ENCODE measurements at regions not wholly inside any gene's neighbourhood (a gene's known extent, or its start where the extent isn't known, plus 50 kb on each side); places are given as distances from the start of the nearest gene placed in this dataset.
A peak's percentile ranks its signal among the peaks of the same experiment; 100 is the strongest.
"Not testable (repeated sequence)": the region's sequence is repeated elsewhere in the genome, so short reads cannot be mapped to it uniquely, and the experiment has no call there.

DNA sequence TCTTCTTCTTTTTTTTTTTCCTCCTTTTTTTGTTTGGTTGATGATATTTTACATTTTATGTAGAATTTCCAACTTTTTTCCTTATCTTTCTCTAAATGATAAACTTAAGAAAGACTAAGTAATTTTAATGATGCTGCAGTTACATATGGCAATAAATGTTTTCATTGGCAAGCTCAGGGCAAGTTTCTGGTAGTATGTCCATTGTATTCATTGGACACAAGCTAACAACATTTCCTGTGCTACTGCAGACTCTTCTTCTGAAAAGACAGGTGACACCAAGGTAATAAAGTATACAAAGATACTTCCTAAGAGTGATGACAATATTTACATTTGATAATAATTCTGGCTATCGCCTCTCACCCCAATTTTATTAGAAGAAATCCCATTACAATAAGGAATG, 219.2 kb upstream of the NFIA start:
- Histone ChIP-seq H3K27me3 (ENCODE audit: control insufficient read depth, insufficient read depth, low read length) (no peaks in the 10 kb centered on the region), H3K9me3 (ENCODE audit: control insufficient read depth, insufficient read depth, low read length) (no peaks in the 10 kb centered on the region), H3K4me1 (ENCODE audit: control insufficient read depth, insufficient read depth, low read length) (peaks cover 22% of the 10 kb centered on the region), H3K9ac (ENCODE audit: low read depth, low read length) (no peak overlapping the region), H3K36me3 (ENCODE audit: control insufficient read depth, insufficient read depth, low read length) (no peaks in the 10 kb centered on the region), H3K4me3 (ENCODE audit: low read depth, low read length) (no peak overlapping the region)

DNA sequence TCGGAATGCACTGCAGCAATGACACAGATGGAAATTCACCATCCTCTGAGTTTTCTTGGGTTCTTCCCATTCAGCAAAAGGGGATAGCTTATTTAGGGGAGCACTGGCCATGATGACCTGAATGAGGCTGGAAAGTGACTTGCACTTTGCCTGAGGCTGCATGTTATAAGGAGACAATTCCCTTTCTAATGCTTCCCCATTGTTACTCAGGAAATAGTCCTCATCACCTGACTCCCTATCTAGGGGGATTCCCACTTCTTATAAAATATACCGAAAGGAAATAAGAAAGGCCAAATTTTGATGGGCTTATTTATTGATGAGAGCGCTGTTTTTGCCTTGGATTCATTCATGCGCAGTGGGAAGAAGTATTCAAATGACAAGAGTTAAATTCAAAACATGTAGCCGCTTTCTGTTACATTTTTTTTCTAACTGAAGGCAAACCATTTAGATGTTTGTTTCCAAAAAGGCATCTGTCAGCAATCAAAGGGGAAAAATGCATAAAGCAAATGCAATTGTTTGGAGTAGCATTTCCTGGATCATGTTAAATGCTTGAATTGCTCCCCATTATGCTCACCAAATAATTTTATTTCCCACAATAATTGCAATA, 220.3 kb upstream of the NFIA start:
- H3K4me1 ChIP-seq (ENCODE audit: control insufficient read depth, insufficient read depth, low read length), result peaks cover 17% of the 10 kb centered on the region
- H3K9ac ChIP-seq (ENCODE audit: low read depth, low read length), result no peak overlapping the region
- H3K27me3 ChIP-seq (ENCODE audit: control insufficient read depth, insufficient read depth, low read length), result no peaks in the 10 kb centered on the region
- no peak overlapping the region for H3K4me3 ChIP-seq (ENCODE audit: low read depth, low read length)
- no peaks in the 10 kb centered on the region for H3K9me3 ChIP-seq (ENCODE audit: control insufficient read depth, insufficient read depth, low read length)
- no peaks in the 10 kb centered on the region for H3K36me3 ChIP-seq (ENCODE audit: control insufficient read depth, insufficient read depth, low read length)

DNA sequence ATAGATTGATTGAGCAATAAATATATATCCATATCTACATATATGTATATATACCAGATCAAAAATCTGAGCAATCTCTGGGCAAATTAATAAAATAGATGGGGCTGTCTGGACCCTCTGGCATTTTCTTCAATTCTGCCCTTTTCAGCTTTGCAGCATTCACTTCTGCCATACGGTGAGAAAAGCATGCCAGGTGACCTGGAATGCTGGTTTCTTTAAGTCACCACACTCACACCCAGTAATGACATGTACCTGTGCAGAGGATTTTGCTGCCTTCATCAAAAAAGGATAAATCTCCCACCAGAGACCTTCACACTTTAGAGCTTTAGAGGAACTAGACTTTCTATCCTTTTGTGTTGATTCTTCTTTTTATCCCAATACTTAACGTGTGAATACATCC, 223.2 kb upstream of the NFIA start:
- no peaks in the 10 kb centered on the region for H3K36me3 ChIP-seq (ENCODE audit: control insufficient read depth, insufficient read depth, low read length)
- H3K4me1 ChIP-seq (ENCODE audit: control insufficient read depth, insufficient read depth, low read length), result peaks cover 17% of the 10 kb centered on the region
- H3K9me3 ChIP-seq (ENCODE audit: control insufficient read depth, insufficient read depth, low read length), result no peaks in the 10 kb centered on the region
- no peak overlapping the region for H3K4me3 ChIP-seq (ENCODE audit: low read depth, low read length)
- H3K9ac ChIP-seq (ENCODE audit: low read depth, low read length), result no peak overlapping the region
- H3K27me3 ChIP-seq (ENCODE audit: control insufficient read depth, insufficient read depth, low read length), result no peaks in the 10 kb centered on the region

DNA sequence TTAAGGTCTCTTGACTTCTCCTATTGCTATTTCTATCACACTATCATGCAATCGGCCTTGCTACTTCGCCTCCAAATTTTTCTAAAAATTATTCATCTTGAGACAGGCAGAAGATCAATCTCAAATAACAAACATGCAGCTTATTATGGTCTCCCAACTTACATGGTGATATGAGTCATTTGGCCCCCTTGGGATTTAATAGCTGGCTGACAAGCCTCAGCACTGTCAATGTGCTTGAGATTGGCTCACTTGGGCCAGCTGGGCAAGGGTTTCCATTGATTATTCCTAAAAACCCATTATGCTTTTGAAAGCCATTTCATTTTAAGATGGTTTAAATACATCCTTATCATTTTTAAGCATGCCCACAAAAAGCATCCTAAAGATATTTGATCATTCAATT, 224.5 kb upstream of the NFIA start:
- Histone ChIP-seq H3K4me1 (ENCODE audit: control insufficient read depth, insufficient read depth, low read length) (peaks cover 16% of the 10 kb centered on the region), H3K27me3 (ENCODE audit: control insufficient read depth, insufficient read depth, low read length) (no peaks in the 10 kb centered on the region), H3K4me3 (ENCODE audit: low read depth, low read length) (no peak overlapping the region), H3K9me3 (ENCODE audit: control insufficient read depth, insufficient read depth, low read length) (no peaks in the 10 kb centered on the region), H3K36me3 (ENCODE audit: control insufficient read depth, insufficient read depth, low read length) (no peaks in the 10 kb centered on the region), H3K9ac (ENCODE audit: low read depth, low read length) (no peak overlapping the region)

DNA sequence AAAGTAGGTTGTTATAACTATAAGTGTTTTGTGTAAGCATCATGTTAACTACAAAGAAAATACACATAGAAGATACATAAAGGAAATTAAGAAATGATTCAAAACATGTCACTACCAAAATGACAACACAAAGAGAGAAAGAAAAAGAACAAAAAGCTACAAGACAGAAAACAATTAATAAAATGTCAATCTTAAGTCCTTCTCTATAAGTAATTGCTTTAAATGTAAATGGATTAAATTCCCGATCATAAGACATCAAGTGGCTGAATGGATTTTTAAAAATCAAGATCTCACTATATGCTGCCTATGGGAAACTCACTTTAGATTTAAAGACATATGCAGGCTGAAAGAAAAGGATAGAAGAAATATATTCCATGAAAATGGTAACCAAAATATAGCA, 232.3 kb upstream of the NFIA start:
- Histone ChIP-seq H3K9me3 (ENCODE audit: control insufficient read depth, insufficient read depth, low read length) (no peaks in the 10 kb centered on the region), H3K9ac (ENCODE audit: low read depth, low read length) (no peak overlapping the region), H3K27me3 (ENCODE audit: control insufficient read depth, insufficient read depth, low read length) (no peaks in the 10 kb centered on the region), H3K4me3 (ENCODE audit: low read depth, low read length) (no peak overlapping the region), H3K4me1 (ENCODE audit: control insufficient read depth, insufficient read depth, low read length) (peaks cover 21% of the 10 kb centered on the region), H3K36me3 (ENCODE audit: control insufficient read depth, insufficient read depth, low read length) (no peaks in the 10 kb centered on the region)

DNA sequence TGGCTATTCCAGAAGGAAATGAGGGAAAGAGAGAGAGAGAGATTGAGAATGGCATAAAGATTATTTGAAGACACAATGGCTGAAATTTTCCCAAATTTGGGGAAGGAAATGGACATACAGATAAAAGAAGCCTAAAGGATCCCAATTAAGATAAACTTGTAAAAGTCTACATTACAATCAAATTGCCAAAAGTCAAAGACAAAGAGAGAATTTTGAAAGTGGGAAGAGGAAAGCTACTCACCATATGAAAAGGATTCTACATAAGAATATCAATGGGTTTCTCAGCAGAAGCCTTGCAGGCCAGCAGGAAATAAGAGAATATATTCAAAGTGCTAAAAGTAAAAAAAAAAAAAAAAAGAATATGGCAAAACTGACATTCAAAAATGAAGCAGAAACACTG, 233.0 kb upstream of the NFIA start:
- Histone ChIP-seq H3K36me3 (ENCODE audit: control insufficient read depth, insufficient read depth, low read length) (no peaks in the 10 kb centered on the region), H3K27me3 (ENCODE audit: control insufficient read depth, insufficient read depth, low read length) (no peaks in the 10 kb centered on the region), H3K9ac (ENCODE audit: low read depth, low read length) (no peak overlapping the region), H3K9me3 (ENCODE audit: control insufficient read depth, insufficient read depth, low read length) (no peaks in the 10 kb centered on the region), H3K4me3 (ENCODE audit: low read depth, low read length) (no peak overlapping the region), H3K4me1 (ENCODE audit: control insufficient read depth, insufficient read depth, low read length) (peaks cover 21% of the 10 kb centered on the region)

DNA sequence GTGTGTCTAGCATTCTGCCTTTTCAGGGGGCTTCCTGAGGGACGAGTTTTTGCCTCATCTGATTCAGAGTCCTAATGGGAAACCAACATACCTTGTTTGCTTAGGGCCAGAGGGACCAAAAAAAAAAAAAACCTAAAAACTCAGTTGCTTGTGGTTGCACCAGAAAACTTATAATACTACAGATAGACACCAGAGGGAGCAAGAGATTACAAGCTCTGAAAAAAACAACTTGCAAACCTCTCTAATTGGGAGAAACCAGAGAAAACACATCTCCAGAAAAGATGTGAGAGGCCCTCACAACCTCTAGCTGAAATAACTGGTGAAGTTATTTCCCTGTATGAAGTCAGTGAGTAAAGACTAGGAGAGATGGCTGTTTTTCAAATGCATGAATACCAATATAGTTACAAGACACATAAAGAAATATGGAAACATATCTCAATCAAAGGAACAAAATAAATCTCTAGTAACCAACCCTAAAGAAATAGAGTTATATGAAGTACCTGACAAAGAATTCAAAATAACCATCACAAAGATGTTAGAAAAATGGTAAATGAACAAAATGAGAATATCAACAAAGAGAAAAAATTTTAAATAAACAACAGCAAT, 233.7 kb upstream of the NFIA start:
- Histone ChIP-seq H3K36me3 (ENCODE audit: control insufficient read depth, insufficient read depth, low read length) (no peaks in the 10 kb centered on the region), H3K9me3 (ENCODE audit: control insufficient read depth, insufficient read depth, low read length) (no peaks in the 10 kb centered on the region), H3K9ac (ENCODE audit: low read depth, low read length) (no peak overlapping the region), H3K27me3 (ENCODE audit: control insufficient read depth, insufficient read depth, low read length) (no peaks in the 10 kb centered on the region), H3K4me3 (ENCODE audit: low read depth, low read length) (no peak overlapping the region), H3K4me1 (ENCODE audit: control insufficient read depth, insufficient read depth, low read length) (peaks cover 21% of the 10 kb centered on the region)

DNA sequence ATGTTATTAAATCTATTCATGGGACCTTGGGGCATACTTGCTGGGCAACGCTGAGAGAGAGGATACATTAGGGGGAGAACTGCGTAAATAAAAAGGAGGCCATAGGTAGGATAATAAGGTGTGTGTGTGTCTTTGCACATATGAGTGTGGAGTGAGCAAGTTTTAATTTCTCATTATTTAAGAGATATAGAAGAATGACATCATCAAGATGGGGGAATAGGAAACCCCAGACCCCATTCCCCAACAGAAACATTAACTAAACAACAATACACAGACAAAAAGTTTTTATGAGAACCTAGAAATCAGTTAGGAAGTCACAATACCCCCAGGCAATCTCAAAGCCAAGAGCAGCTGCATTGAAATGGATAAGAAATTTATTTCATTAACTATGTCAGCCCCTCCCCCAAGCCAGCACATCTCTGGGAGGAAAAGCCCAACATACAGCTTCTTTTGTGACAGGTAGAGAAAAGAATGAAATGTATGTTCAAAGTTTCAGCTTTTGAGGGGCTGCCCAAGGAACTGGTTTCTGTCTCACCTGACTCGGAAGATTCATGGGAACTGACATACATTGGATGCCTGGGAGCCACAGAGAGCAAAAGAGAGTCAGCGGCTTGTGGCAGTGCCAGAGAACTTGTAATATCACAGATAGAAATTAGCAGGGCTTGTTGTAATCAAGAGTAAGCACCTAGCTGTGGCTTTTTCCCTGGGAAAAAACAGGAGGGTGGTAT, 234.3 kb upstream of the NFIA start:
- Histone ChIP-seq H3K4me1 (ENCODE audit: control insufficient read depth, insufficient read depth, low read length) (peaks cover 21% of the 10 kb centered on the region), H3K4me3 (ENCODE audit: low read depth, low read length) (no peak overlapping the region), H3K27me3 (ENCODE audit: control insufficient read depth, insufficient read depth, low read length) (no peaks in the 10 kb centered on the region), H3K9ac (ENCODE audit: low read depth, low read length) (peak overlapping the region; percentile 26), H3K36me3 (ENCODE audit: control insufficient read depth, insufficient read depth, low read length) (no peaks in the 10 kb centered on the region), H3K9me3 (ENCODE audit: control insufficient read depth, insufficient read depth, low read length) (no peaks in the 10 kb centered on the region)

DNA sequence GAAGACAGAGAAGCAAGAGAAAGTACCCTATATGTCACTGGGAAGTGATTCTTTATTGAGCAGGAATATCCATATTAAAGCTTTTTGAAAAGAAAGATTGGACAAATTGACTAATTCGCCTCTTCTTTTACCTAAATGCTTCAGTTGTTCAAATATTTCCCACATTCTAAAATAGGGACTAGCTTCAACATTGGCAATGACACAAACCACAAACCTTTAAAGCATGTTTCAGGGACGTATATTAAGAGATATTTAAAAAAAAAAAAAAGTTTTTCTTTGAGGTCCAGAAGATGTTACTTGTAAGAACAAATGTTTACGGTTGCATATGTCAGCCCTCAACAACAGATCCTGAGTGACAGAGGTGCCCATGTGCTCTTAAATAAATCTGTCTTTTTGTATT, 235.0 kb upstream of the NFIA start:
- Histone ChIP-seq H3K4me3 (ENCODE audit: low read depth, low read length) (no peak overlapping the region), H3K36me3 (ENCODE audit: control insufficient read depth, insufficient read depth, low read length) (no peaks in the 10 kb centered on the region), H3K27me3 (ENCODE audit: control insufficient read depth, insufficient read depth, low read length) (no peaks in the 10 kb centered on the region), H3K4me1 (ENCODE audit: control insufficient read depth, insufficient read depth, low read length) (peaks cover 21% of the 10 kb centered on the region), H3K9me3 (ENCODE audit: control insufficient read depth, insufficient read depth, low read length) (no peaks in the 10 kb centered on the region), H3K9ac (ENCODE audit: low read depth, low read length) (peak overlapping the region; percentile 26)

DNA sequence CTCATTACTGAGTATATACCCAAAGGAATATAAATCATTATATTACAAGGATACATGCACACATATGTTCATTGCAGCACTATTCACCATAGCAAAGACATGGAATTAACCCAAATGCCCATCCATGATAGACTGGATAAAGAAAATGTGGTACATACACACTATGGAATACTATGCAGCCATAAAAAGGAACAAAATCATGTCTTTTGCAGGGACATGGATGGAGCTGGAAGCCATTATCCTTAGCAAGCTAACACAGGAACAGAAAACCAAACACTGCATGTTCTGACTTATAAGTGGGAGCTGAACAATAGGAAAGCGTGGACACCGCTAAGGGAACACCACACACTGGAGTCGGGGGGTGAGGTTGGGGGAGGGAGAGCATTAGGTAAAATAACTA, 236.7 kb upstream of the NFIA start:
- H3K9me3 ChIP-seq (ENCODE audit: control insufficient read depth, insufficient read depth, low read length); H3K9ac ChIP-seq (ENCODE audit: low read depth, low read length); H3K27me3 ChIP-seq (ENCODE audit: control insufficient read depth, insufficient read depth, low read length); H3K36me3 ChIP-seq (ENCODE audit: control insufficient read depth, insufficient read depth, low read length); H3K4me3 ChIP-seq (ENCODE audit: low read depth, low read length): not testable (repeated sequence)
- peaks cover 21% of the 10 kb centered on the region for H3K4me1 ChIP-seq (ENCODE audit: control insufficient read depth, insufficient read depth, low read length)

DNA sequence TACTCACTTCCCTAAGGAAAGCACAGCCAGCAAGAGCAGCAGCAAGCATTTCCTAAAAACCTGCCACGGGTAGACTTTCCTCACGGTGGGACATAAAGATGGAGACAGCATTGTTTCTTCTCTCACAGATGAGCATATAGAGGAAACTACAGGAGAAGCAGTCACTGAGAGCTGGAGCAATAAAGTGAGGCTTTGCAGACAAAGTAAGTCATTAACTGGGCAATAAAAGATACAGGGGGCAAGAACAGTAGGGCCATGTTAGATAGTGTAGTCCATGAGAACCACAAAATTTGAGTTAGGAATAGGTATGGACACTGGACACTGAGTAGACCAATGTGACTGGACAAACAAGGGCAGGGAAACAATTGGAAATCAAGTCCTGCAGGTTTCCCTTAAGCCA, 240.1 kb upstream of the NFIA start:
- no peak overlapping the region for H3K4me3 ChIP-seq (ENCODE audit: low read depth, low read length)
- H3K36me3 ChIP-seq (ENCODE audit: control insufficient read depth, insufficient read depth, low read length), result no peaks in the 10 kb centered on the region
- H3K4me1 ChIP-seq (ENCODE audit: control insufficient read depth, insufficient read depth, low read length), result no peaks in the 10 kb centered on the region
- no peaks in the 10 kb centered on the region for H3K9me3 ChIP-seq (ENCODE audit: control insufficient read depth, insufficient read depth, low read length)
- H3K27me3 ChIP-seq (ENCODE audit: control insufficient read depth, insufficient read depth, low read length), result no peaks in the 10 kb centered on the region
- H3K9ac ChIP-seq (ENCODE audit: low read depth, low read length), result no peak overlapping the region
